ENCODE measurements at regions not wholly inside any gene's neighbourhood (a gene's known extent, or its start where the extent isn't known, plus 50 kb on each side); places are given as distances from the start of the nearest gene placed in this dataset.

DNA sequence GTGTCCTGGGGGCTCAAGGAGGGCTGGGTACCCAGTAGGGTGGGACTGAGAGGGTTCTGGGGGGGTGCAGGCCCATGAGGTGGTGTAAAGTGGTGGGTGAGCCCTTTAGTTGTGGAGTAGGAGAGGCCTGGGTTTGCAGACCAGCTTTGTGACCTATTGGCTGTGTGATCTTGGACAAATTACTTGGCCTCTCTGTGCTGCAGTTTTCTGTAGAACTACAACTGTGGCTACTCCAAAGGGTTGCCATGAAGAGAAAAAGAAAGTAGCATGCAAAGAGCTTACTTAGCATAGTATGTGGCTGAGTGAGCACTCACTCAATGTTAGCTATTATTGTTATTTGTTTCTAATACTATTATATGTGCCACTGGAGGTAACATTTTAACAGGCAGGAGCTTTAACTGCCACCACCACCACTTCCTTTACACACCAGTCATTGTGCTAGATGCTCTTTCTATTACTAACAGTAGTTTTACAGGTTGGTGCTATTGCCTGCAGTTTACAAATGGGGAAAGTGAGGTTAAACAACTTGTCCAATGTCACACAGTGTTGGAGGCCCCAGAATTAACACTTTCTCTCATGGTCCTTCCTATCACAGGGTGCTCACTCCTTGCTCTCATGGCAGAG is 286.8 kb downstream of the DHX35 start:
- no peak for TF ChIP-seq CTCF (IDR thresholded peaks at IDR 0.05)
- TF ChIP-seq POLR2A (IDR thresholded peaks at IDR 0.05) = no peak
